ENCODE measurements at regions not wholly inside any gene's neighbourhood (a gene's known extent, or its start where the extent isn't known, plus 50 kb on each side); places are given as distances from the start of the nearest gene placed in this dataset.

- TF ChIP-seq PRDM15 (CRISPR knock-in tag; IDR thresholded peaks at IDR 0.05) = no peak
Measured at GRCh38 chr1:55697997-55698535, 482.9 kb upstream of the USP24 start (continued).

- Mint-ChIP-seq H3K27ac (no peak overlapping the region), H3K4me3 (no peak overlapping the region), H3K27me3 (ENCODE audit: low read depth) (no peaks in the 10 kb centered on the region; the same call in 1 of the 2 replicates), H3K9me3 (no peaks in the 10 kb centered on the region), H3K4me1 (no peaks in the 10 kb centered on the region; the same call in 1 of the 2 replicates), H3K36me3 (no peaks in the 10 kb centered on the region)
- TF ChIP-seq ZNF121 (CRISPR knock-in tag; IDR thresholded peaks at IDR 0.05) (no peak), ELF4 (CRISPR knock-in tag; IDR thresholded peaks at IDR 0.05; ENCODE audit: low read depth) (no peak), FOXP4 (CRISPR knock-in tag; IDR thresholded peaks at IDR 0.05) (no peak), ZNF281 (CRISPR knock-in tag; IDR thresholded peaks at IDR 0.05) (no peak), SP1 (CRISPR knock-in tag; conservative IDR thresholded peaks at IDR 0.05) (no peak), TEAD4 (CRISPR knock-in tag; IDR thresholded peaks at IDR 0.05) (no peak), ATF2 (CRISPR knock-in tag; IDR thresholded peaks at IDR 0.05; ENCODE audit: borderline replicate concordance, low read depth) (no peak), JAZF1 (CRISPR knock-in tag; IDR thresholded peaks at IDR 0.05) (no peak), USF2 (CRISPR knock-in tag; IDR thresholded peaks at IDR 0.05) (no peak), ZNF512 (CRISPR knock-in tag; IDR thresholded peaks at IDR 0.05; ENCODE audit: borderline replicate concordance) (no peak), GTF2I (CRISPR knock-in tag; conservative IDR thresholded peaks at IDR 0.05) (no peak), NR3C1 (CRISPR knock-in tag; conservative IDR thresholded peaks at IDR 0.05; ENCODE audit: low read depth) (no peak), FOXP1 (CRISPR knock-in tag; IDR thresholded peaks at IDR 0.05; ENCODE audit: borderline replicate concordance) (no peak)
- DNase-seq (ENCODE audit: low spot score) (no peak), ATAC-seq (no peak)
- ChIA-PET POLR2A (no interaction called here), CTCF (no interaction called here)
Measured at GRCh38 chr1:55696891-55697290, 481.7 kb upstream of the USP24 start.
